ENCODE measurements at regions not wholly inside any gene's neighbourhood (a gene's known extent, or its start where the extent isn't known, plus 50 kb on each side); places are given as distances from the start of the nearest gene placed in this dataset.

- Histone ChIP-seq H3K4me1 (no peaks in the 10 kb centered on the region), H3K27ac (no peak overlapping the region), H3K27me3 (peaks cover 0 to 10% (median 0%) of the 10 kb centered on the region in 7 donors), H3K4me3 (no peak overlapping the region), H3K9me3 (no peaks in the 10 kb centered on the region), H3K36me3 (no peaks in the 10 kb centered on the region)
- intact Hi-C loops (cut with DNase I), result no loop called here
- 50 to 54% methylated on average over 5 of the region's 5 CpGs for WGBS, 2 donors
- DNase-seq, result no peak
- ATAC-seq, result no peak
- no peak for TF ChIP-seq CTCF (IDR thresholded peaks at IDR 0.05)
These were observed 350.1 kb upstream of the COBL start for GRCh38 chr7:51666751-51667150.

GRCh38 chr7:51666266-51666665, 349.7 kb upstream of the COBL start:
- Histone ChIP-seq H3K27ac (no peak overlapping the region), H3K4me1 (no peaks in the 10 kb centered on the region), H3K36me3 (no peaks in the 10 kb centered on the region), H3K9me3 (no peaks in the 10 kb centered on the region), H3K27me3 (peaks cover 0 to 10% (median 0%) of the 10 kb centered on the region in 7 donors), H3K4me3 (no peak overlapping the region)
- intact Hi-C loops (cut with DNase I), result no loop called here
- 14 to 17% methylated on average over 3 of the region's 3 CpGs for WGBS, 2 donors
- DNase-seq (no peak), ATAC-seq (no peak)
- TF ChIP-seq CTCF (IDR thresholded peaks at IDR 0.05), result no peak

GRCh38 chr7:51665045-51665780, 348.6 kb upstream of the COBL start:
- Histone ChIP-seq H3K4me3 (no peak overlapping the region), H3K36me3 (no peaks in the 10 kb centered on the region), H3K4me1 (no peaks in the 10 kb centered on the region), H3K27me3 (peaks cover 0 to 10% (median 0%) of the 10 kb centered on the region in 7 donors), H3K9me3 (no peaks in the 10 kb centered on the region), H3K27ac (no peak overlapping the region)
- DNase-seq (no peak), ATAC-seq (no peak)
- WGBS, 2 donors, result 74 to 76% methylated on average over 7 of the region's 7 CpGs
- intact Hi-C loops (cut with DNase I), result no loop called here
- TF ChIP-seq CTCF (IDR thresholded peaks at IDR 0.05), result no peak

GRCh38 chr7:51660516-51660915, 343.9 kb upstream of the COBL start:
- Histone ChIP-seq H3K9me3 (no peaks in the 10 kb centered on the region), H3K36me3 (no peaks in the 10 kb centered on the region), H3K27me3 (peaks cover 0 to 7% (median 0%) of the 10 kb centered on the region in 7 donors), H3K27ac (no peak overlapping the region), H3K4me3 (no peak overlapping the region), H3K4me1 (no peaks in the 10 kb centered on the region)
- DNase-seq, result no peak
- no peak for TF ChIP-seq CTCF (IDR thresholded peaks at IDR 0.05)
- WGBS, 2 donors, result 89 to 92% methylated on average over 7 of the region's 7 CpGs
- intact Hi-C loops (cut with DNase I), result no loop called here
- ATAC-seq, result no peak

Data from heart right ventricle (tissue), 16 donors.